ENCODE measurements at regions not wholly inside any gene's neighbourhood (a gene's known extent, or its start where the extent isn't known, plus 50 kb on each side); places are given as distances from the start of the nearest gene placed in this dataset.

DNA sequence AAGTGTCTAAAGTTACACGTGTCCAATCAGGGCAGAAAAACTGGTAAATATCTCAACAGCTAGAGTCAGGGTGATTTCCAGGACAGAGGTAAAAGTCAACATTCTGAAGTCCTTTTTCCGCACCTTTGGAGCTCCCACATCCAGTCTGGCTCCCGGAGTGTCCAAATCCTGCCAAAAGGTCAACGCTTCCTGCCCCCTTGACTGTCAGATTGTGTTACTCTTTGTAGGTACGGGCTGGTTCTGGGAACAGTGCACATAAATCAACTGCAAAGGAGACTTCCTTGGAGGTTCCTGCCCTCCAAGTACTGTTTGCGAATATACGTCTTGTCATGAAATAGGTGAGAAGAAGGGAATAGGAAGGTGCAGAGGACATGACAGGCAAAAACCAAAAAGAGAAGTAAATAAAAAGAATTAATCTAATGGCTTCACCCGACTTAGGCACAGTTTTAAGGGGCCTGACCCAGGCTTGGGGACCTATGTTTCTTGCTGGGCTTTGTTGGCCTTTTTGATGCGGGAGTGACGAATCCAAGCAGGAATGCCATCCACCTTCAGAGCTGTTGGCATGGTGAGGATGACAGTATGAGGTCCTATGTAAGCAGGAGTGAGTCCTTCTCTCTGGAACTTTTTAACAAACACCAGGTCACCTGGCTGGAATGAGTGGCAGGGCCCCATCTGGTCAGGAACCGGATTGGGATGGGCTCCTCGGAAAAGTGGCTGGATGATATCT, 155.4 kb downstream of the TRIM27 start:
- Histone ChIP-seq H3K27ac (no peak overlapping the region), H3K36me3 (ENCODE audit: insufficient read depth in 1 of 2, low read depth in 1 of 2) (no peaks in the 10 kb centered on the region), H3K4me1 (no peaks in the 10 kb centered on the region), H3K4me3 (no peak overlapping the region), H3K27me3 (ENCODE audit: insufficient read depth in 3 of 3, low read length in 2 of 3) (peaks cover 9 to 99% (median 44%) of the 10 kb centered on the region in 3 donors), H3K9me3 (no peaks in the 10 kb centered on the region)
- TF ChIP-seq, protein P1, sequence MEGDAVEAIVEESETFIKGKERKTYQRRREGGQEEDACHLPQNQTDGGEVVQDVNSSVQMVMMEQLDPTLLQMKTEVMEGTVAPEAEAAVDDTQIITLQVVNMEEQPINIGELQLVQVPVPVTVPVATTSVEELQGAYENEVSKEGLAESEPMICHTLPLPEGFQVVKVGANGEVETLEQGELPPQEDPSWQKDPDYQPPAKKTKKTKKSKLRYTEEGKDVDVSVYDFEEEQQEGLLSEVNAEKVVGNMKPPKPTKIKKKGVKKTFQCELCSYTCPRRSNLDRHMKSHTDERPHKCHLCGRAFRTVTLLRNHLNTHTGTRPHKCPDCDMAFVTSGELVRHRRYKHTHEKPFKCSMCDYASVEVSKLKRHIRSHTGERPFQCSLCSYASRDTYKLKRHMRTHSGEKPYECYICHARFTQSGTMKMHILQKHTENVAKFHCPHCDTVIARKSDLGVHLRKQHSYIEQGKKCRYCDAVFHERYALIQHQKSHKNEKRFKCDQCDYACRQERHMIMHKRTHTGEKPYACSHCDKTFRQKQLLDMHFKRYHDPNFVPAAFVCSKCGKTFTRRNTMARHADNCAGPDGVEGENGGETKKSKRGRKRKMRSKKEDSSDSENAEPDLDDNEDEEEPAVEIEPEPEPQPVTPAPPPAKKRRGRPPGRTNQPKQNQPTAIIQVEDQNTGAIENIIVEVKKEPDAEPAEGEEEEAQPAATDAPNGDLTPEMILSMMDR (IDR thresholded peaks at IDR 0.05) = no peak
- intact Hi-C loops (cut with DNase I) = no loop called here
- 19 to 26% (median 25%) methylated on average over 12 of the region's 12 CpGs for WGBS, 3 donors
- DNase-seq (no peak), ATAC-seq (no peak)

DNA sequence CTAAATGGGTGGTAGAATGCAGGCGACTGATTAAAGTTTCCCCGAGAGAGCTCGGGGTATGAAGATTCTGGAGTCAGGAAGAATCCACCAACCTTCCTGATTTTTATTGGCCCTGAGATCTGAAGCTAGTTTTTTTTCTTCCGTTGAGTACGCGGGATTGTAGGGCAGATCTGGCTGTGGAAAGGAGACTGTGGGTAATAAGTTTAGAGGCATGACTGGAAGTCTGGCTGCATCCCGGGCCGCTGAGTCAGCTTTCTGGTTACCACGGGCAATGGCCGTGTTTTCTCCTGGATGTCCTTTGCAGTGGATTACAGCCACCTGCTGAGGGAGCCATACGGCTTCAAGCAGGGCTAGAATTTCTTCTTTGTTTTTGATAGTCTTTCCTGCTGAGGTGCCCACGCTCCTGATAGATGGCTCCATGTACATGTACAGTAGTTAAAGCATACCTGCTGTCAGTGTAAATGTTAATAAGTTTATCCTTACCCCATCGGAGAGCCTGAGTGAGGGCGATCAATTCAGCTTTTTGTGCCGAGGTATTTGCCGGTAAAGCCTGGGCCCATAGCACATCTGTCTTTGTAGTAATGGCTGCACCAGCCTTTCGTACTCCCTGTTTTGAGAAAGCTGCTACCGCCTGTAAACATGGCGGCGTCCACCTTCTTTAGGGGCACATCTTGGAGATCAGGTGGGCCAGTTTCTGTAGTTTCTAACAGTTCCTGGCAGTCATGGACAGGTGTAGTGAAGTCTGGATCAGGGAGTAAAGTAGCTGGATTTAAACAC, 154.0 kb downstream of the TRIM27 start:
- ATAC-seq (no peak), DNase-seq (no peak)
- 6 to 13% (median 8%) methylated on average over 20 of the region's 20 CpGs for WGBS, 3 donors
- Histone ChIP-seq H3K9me3 (no peaks in the 10 kb centered on the region), H3K4me3 (no peak overlapping the region), H3K27ac (no peak overlapping the region), H3K27me3 (ENCODE audit: insufficient read depth in 3 of 3, low read length in 2 of 3) (peaks cover 12 to 99% (median 46%) of the 10 kb centered on the region in 3 donors), H3K36me3 (ENCODE audit: insufficient read depth in 1 of 2, low read depth in 1 of 2) (no peaks in the 10 kb centered on the region), H3K4me1 (no peaks in the 10 kb centered on the region)
- intact Hi-C loops (cut with DNase I) = no loop called here
- TF ChIP-seq, protein P1 (IDR thresholded peaks at IDR 0.05) = no peak

DNA sequence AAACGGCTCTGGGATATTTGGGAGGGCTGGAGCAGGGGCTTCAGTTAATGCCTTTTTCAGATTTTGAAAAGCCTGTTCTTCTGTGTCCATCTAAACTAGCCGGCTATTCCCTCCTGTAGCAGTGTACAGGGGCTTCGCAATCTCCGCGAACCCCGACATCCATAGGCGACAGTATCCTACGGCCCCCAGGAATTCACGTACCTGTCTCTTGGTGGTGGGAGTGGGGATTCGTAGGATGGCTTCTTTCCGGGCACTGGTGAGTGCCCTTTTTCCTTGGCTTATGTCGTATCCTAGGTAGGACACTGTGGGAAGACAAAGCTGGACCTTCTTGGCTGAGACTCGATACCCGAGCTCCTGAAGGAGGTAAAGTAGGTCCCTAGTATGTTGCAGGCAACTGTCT, 153.1 kb downstream of the TRIM27 start:
- WGBS, 3 donors = 16 to 26% (median 23%) methylated on average over 14 of the region's 14 CpGs
- no peak for ATAC-seq
- no peak overlapping the region for H3K4me3 ChIP-seq
- H3K27ac ChIP-seq = no peak overlapping the region
- no peaks in the 10 kb centered on the region for H3K9me3 ChIP-seq
- H3K36me3 ChIP-seq (ENCODE audit: insufficient read depth in 1 of 2, low read depth in 1 of 2) = no peaks in the 10 kb centered on the region
- H3K4me1 ChIP-seq = no peaks in the 10 kb centered on the region
- H3K27me3 ChIP-seq (ENCODE audit: insufficient read depth in 3 of 3, low read length in 2 of 3) = peaks cover 14 to 99% (median 51%) of the 10 kb centered on the region in 3 donors
- TF ChIP-seq, protein P1 (IDR thresholded peaks at IDR 0.05) = no peak
- intact Hi-C loops (cut with DNase I) = no loop called here
- DNase-seq = no peak

DNA sequence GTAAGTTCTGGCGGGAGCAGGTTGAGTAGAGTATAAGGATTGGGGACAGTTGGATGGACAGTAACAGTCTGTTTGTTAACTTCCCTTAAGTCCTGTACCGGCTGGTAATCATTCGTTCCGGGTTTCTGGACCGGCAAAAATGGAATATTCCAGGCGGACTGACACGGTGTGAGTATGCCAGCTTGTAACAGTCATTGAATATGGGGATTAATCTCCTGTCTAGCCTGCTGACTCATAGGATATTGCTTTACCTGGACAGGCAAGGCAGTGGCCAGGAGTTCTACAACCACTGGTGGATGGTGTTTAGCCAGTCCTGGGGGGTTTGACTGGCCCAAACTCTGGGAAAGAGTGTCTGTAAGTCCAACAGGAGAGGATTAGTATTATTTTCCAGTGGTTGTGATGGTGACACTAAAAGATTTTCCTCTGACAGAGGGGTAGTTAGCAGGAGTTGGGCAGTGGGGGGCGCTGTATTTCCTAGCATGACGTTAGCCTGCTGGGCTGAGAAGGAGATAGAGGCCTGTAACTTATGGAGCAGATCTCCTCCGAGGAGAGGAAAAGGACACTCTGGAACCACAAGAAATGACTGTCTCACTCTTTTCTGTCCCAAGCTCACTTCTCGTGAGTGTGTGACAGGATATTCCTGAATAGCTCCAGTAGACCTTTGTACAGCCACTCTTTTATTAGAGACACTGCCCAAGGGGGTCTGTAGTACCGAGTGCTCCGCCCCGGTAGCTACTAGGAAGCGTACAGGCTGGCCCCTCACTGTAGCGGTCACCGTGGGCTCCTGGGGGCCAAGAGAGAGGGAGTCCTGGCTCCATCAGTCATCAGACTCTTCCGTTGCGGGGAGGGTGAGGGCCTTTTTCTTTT, 152.2 kb downstream of the TRIM27 start:
- H3K36me3 ChIP-seq (ENCODE audit: insufficient read depth in 1 of 2, low read depth in 1 of 2) = no peaks in the 10 kb centered on the region
- H3K4me1 ChIP-seq = no peaks in the 10 kb centered on the region
- no peaks in the 10 kb centered on the region for H3K9me3 ChIP-seq
- no peak for DNase-seq
- intact Hi-C loops (cut with DNase I) = no loop called here
- peaks cover 14 to 99% (median 55%) of the 10 kb centered on the region in 3 donors for H3K27me3 ChIP-seq (ENCODE audit: insufficient read depth in 3 of 3, low read length in 2 of 3)
- H3K4me3 ChIP-seq = no peak overlapping the region
- H3K27ac ChIP-seq = no peak overlapping the region
- 8 to 9% (median 9%) methylated on average over 19 of the region's 19 CpGs for WGBS, 3 donors
- no peak for ATAC-seq
- TF ChIP-seq, protein P1 (IDR thresholded peaks at IDR 0.05) = no peak

Data from psoas muscle (tissue), 7 donors.